OCI-LY1 (cell line): ENCODE measurements at regions not wholly inside any gene's neighbourhood (a gene's known extent, or its start where the extent isn't known, plus 50 kb on each side); places are given as distances from the start of the nearest gene placed in this dataset.
A peak's percentile ranks its signal among the peaks of the same experiment; 100 is the strongest.

ENCODE experiments used
- H2AFZ ChIP-seq: fragments of 200-600 bp; sonication (generic), shearing (Covaris generic); 2 replicates; pipeline ENCODE4 v1.6.0; 2014; ENCODE audit warnings: antibody characterized with exemption, mild to moderate bottlenecking, low read length
- H3F3A ChIP-seq: fragments of 200-600 bp; sonication (generic), shearing (Covaris generic); 2 replicates; pipeline ENCODE4 v1.6.0; 2014; ENCODE audit warnings: mild to moderate bottlenecking, antibody characterized with exemption, low read length, moderate library complexity; ENCODE audit not compliant: insufficient read depth
- H3K27ac ChIP-seq: fragments of 200-600 bp; sonication (generic); 2 replicates; pipeline ENCODE4 v1.5.1; 2014; ENCODE audit warnings: low read length, mixed run types, mild to moderate bottlenecking, low read depth; ENCODE audit not compliant: poor library complexity, severe bottlenecking
- H3K27me3 ChIP-seq: fragments of 200-600 bp; sonication (generic); 2 replicates; pipeline ENCODE4 v1.6.0; 2014; ENCODE audit warnings: antibody characterized with exemption, mild to moderate bottlenecking, low read length, moderate library complexity; ENCODE audit not compliant: insufficient read depth
- H3K36me3 ChIP-seq: fragments of 200-600 bp; sonication (generic); 2 replicates; pipeline ENCODE4 v1.6.1; 2014; ENCODE audit warnings: mild to moderate bottlenecking, antibody characterized with exemption, low read length, moderate library complexity, mixed read lengths; ENCODE audit not compliant: insufficient read depth
- H3K4me1 ChIP-seq: fragments of 200-600 bp; sonication (generic); 2 replicates; pipeline ENCODE4 v1.5.1; 2014; ENCODE audit warnings: mild to moderate bottlenecking, low read length, moderate library complexity; ENCODE audit not compliant: insufficient read depth, severe bottlenecking
- H3K4me2 ChIP-seq: fragments of 200-600 bp; sonication (generic), shearing (Covaris generic); 2 replicates; pipeline ENCODE4 v1.6.1; 2014; ENCODE audit warnings: low read length
- H3K4me3 ChIP-seq: fragments of 200-600 bp; sonication (generic); 2 replicates; pipeline ENCODE4 v1.5.1; 2014; ENCODE audit warnings: low read length, low read depth, mild to moderate bottlenecking, mixed read lengths; ENCODE audit not compliant: poor library complexity, severe bottlenecking
- H3K79me2 ChIP-seq: fragments of 200-600 bp; shearing (Covaris generic); 2 replicates; pipeline ENCODE4 v1.6.1; 2016; ENCODE audit warnings: mixed run types, low read length, mixed read lengths; ENCODE audit not compliant: insufficient read depth
- H3K9ac ChIP-seq: fragments of 200-600 bp; sonication (generic), shearing (Covaris generic); 2 replicates; pipeline ENCODE4 v1.6.1; 2014; ENCODE audit warnings: mild to moderate bottlenecking, low read length, mixed read lengths
- H3K9me2 ChIP-seq: fragments of 200-600 bp; sonication (generic), shearing (Covaris generic); 2 replicates; pipeline ENCODE4 v1.6.1; 2014; ENCODE audit warnings: low read depth, mild to moderate bottlenecking, low read length, mixed read lengths
- H3K9me3 ChIP-seq: fragments of 200-600 bp; shearing (Covaris generic); 2 replicates; pipeline ENCODE4 v1.6.1; 2014; ENCODE audit warnings: low read length, mixed read lengths
- H4K20me1 ChIP-seq: fragments of 200-600 bp; sonication (generic), shearing (Covaris generic); 2 replicates; pipeline ENCODE4 v1.6.0; 2016; ENCODE audit warnings: mild to moderate bottlenecking, low read length; ENCODE audit not compliant: insufficient read depth
- EZH2 ChIP-seq: fragments of 200-600 bp; sonication (generic), shearing (Covaris generic); IDR thresholded peaks from 2 replicates; pipeline ENCODE4 v1.8.0; 2017; ENCODE audit warnings: borderline replicate concordance, mixed run types, mild to moderate bottlenecking, antibody characterized with exemption, low read length, moderate library complexity, mixed read lengths
- TF ChIP-seq, protein P1 (sequence below): fragments of 200-600 bp; sonication (generic), shearing (Covaris generic); IDR thresholded peaks from 2 replicates; pipeline ENCODE4 v1.5.1; 2017; ENCODE audit warnings: mild to moderate bottlenecking, antibody characterized with exemption, low read length, moderate library complexity, mixed read lengths

DNA sequence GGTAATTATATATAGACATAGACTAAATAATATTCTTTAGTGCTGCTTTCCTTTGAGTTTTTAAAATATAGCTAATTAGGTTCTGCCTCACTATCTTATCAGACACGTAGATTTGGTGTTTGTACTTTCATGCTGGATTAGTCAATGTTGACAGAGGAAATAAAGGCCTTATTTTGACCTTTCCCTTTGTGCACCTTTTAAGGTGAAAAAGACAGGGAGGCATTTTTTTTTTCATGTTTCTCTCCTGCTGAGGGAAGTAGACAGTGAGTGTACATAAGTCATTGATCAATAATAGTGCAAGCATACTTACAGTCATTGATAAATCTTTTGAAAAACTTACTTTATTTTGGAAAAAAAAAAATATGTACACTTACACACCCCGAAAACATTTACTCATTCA lies 467.8 kb downstream of the GRXCR1 start:
- no peaks in the 10 kb centered on the region for H3K9me2 ChIP-seq
- no peaks in the 10 kb centered on the region for H3K79me2 ChIP-seq
- no peaks in the 10 kb centered on the region for H3K36me3 ChIP-seq
- no peak overlapping the region for H3K4me2 ChIP-seq
- no peaks in the 10 kb centered on the region for H3K9me3 ChIP-seq
- H2AFZ ChIP-seq: no peak overlapping the region
- H4K20me1 ChIP-seq: no peaks in the 10 kb centered on the region
- no peak overlapping the region for H3K4me3 ChIP-seq
- no peaks in the 10 kb centered on the region for H3F3A ChIP-seq
- TF ChIP-seq, protein P1, sequence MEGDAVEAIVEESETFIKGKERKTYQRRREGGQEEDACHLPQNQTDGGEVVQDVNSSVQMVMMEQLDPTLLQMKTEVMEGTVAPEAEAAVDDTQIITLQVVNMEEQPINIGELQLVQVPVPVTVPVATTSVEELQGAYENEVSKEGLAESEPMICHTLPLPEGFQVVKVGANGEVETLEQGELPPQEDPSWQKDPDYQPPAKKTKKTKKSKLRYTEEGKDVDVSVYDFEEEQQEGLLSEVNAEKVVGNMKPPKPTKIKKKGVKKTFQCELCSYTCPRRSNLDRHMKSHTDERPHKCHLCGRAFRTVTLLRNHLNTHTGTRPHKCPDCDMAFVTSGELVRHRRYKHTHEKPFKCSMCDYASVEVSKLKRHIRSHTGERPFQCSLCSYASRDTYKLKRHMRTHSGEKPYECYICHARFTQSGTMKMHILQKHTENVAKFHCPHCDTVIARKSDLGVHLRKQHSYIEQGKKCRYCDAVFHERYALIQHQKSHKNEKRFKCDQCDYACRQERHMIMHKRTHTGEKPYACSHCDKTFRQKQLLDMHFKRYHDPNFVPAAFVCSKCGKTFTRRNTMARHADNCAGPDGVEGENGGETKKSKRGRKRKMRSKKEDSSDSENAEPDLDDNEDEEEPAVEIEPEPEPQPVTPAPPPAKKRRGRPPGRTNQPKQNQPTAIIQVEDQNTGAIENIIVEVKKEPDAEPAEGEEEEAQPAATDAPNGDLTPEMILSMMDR: no peak
- TF ChIP-seq EZH2: no peak
- no peak overlapping the region for H3K9ac ChIP-seq
- no peaks in the 10 kb centered on the region for H3K27me3 ChIP-seq
- H3K4me1 ChIP-seq: no peaks in the 10 kb centered on the region
- H3K27ac ChIP-seq: no peak overlapping the region

DNA sequence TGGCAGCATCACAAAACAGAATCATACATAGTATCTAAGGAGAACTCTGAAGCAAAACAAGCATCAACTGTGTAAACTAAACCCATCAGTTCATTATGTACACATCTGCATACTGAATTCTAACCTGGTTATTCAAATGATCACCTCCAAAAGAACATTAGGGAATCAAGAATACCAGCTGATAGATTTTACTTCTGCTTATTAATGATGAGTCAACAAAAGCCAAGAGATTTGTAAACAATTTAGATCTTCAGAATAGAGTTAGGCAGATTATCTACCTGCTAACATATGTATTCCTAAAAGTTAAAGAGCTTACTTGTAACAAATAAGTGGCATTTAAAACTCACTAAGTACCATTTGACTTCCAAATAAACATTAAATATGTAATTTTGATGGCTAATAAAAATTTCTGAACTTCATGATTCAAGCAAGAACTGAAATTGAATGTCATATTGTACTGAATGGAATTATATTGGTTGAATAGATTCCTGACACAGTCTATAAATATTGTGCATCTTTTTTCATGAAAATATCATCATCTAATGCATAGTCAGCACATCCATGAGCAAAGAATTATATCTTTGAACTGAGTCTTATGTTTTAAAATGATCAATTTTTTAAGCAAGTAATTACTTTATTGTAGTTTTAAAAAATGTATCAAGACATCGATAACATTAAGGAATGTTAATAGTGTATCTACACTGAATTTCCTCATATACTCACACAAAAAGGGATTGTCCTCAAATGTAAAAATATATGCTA lies 470.5 kb downstream of the GRXCR1 start:
- Histone ChIP-seq H3K9ac (no peak overlapping the region), H3F3A (no peaks in the 10 kb centered on the region), H3K27ac (no peak overlapping the region), H4K20me1 (no peaks in the 10 kb centered on the region), H2AFZ (peak overlapping the region; percentile 29; the same call in 1 of the 2 replicates), H3K36me3 (no peaks in the 10 kb centered on the region), H3K9me2 (no peaks in the 10 kb centered on the region), H3K4me3 (no peak overlapping the region), H3K9me3 (no peaks in the 10 kb centered on the region), H3K79me2 (no peaks in the 10 kb centered on the region), H3K27me3 (no peaks in the 10 kb centered on the region), H3K4me2 (no peak overlapping the region), H3K4me1 (no peaks in the 10 kb centered on the region)
- TF ChIP-seq, protein P1: no peak
- no peak for TF ChIP-seq EZH2

DNA sequence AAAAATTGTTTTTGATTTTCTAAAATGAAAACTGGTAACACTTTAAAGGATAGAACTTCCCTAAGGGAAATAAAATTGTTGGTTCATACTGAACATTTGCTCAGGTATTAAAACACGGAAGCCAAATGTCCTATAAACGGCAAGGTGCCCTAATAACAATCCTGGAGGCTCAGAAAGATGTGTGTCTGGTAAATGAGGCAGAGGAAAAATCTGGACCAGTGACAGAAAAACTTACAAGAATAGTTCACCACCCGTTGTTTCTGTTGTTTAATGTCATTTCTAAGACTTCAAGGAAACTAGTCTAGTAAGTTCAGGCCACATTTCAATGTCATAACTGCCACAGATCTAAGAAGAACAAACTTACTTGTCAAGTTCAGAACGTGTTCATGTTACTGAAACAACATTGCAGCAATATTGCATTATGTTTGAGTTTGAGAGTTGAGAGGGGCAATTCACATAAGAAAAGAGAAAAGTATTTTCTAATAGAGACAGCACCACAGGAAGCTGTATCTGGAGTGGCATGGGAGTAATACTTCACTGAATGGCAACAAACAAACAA lies 476.6 kb downstream of the GRXCR1 start:
- H3K27ac ChIP-seq: no peak overlapping the region
- TF ChIP-seq, protein P1: no peak
- no peak for TF ChIP-seq EZH2
- no peaks in the 10 kb centered on the region for H4K20me1 ChIP-seq
- H3K79me2 ChIP-seq: no peaks in the 10 kb centered on the region
- no peak overlapping the region for H3K4me3 ChIP-seq
- no peak overlapping the region for H3K9ac ChIP-seq
- H3K4me1 ChIP-seq: no peaks in the 10 kb centered on the region
- H2AFZ ChIP-seq: no peak overlapping the region
- H3K9me3 ChIP-seq: no peaks in the 10 kb centered on the region
- no peaks in the 10 kb centered on the region for H3K9me2 ChIP-seq
- H3K36me3 ChIP-seq: no peaks in the 10 kb centered on the region
- no peaks in the 10 kb centered on the region for H3K27me3 ChIP-seq
- H3K4me2 ChIP-seq: no peak overlapping the region
- H3F3A ChIP-seq: no peaks in the 10 kb centered on the region
